SK-N-SH (cell line): ENCODE measurements at regions not wholly inside any gene's neighbourhood (a gene's known extent, or its start where the extent isn't known, plus 50 kb on each side); places are given as distances from the start of the nearest gene placed in this dataset.

Source experiments
- CTCF ChIA-PET: fragments of 300-600, 350-600 bp; formaldehyde crosslinking; extraction: SDS; loops from one replicate; lab custom pipeline; 2021; lab: Yijun Ruan, JAX
- POLR2A ChIA-PET: fragments of 350-600 bp; sonication (Branson Sonifier 250); formaldehyde crosslinking; extraction: SDS; loops from one replicate; lab custom pipeline; 2020; ENCODE audit warnings: antibody characterized with exemption, inconsistent platforms; lab: Yijun Ruan, JAX
- DNase-seq: peaks from one replicate; pipeline ENCODE4 v3.0.0; 2012
- H2AFZ ChIP-seq: fragments of 200-600 bp; sonication (generic); 2 replicates; pipeline ENCODE4 v1.8.1; 2016; ENCODE audit warnings: antibody characterized with exemption, mild to moderate bottlenecking, low read depth
- H3F3A ChIP-seq: fragments of 200-600 bp; sonication (generic); replicated peaks from 2 replicates; pipeline ENCODE3; 2016; ENCODE audit warnings: antibody characterized with exemption, mild to moderate bottlenecking; ENCODE audit not compliant: insufficient read depth
- H3K27ac ChIP-seq, 2 experiments: fragments of 200-500 bp in 1 of 2; fragments of 200-600 bp in 1 of 2; sonication (Bioruptor generic) in 1 of 2; sonication (generic), shearing (Covaris generic) in 1 of 2; 2 replicates each; pipeline versions ENCODE4 v1.5.1 to v1.6.1; 2014 to 2016; ENCODE audit warnings: low read depth in 2 of 2, inconsistent platforms in 1 of 2, low read length in 1 of 2, mild to moderate bottlenecking in 1 of 2, mixed read lengths in 1 of 2
- H3K27me3 ChIP-seq: fragments of 200-600 bp; sonication (generic), shearing (Covaris generic); 2 replicates; pipeline ENCODE4 v1.6.1; 2016; ENCODE audit warnings: mixed run types; ENCODE audit not compliant: insufficient read depth
- H3K36me3 ChIP-seq, 2 experiments: fragments of 200-500 bp in 1 of 2; fragments of 200-600 bp in 1 of 2; sonication (Bioruptor generic) in 1 of 2; sonication (generic) in 1 of 2; replicated peaks in 1 of 2; 2 replicates each; pipeline versions ENCODE3 to v1.5.1; 2014 to 2016; ENCODE audit warnings: low read length in 1 of 2, mild to moderate bottlenecking in 1 of 2; ENCODE audit not compliant: insufficient read depth in 2 of 2, control insufficient read depth in 1 of 2
- H3K4me1 ChIP-seq, 2 experiments: fragments of 200-500 bp in 1 of 2; fragments of 200-600 bp in 1 of 2; sonication (Bioruptor generic) in 1 of 2; sonication (generic), shearing (Covaris generic) in 1 of 2; 2 replicates each; pipeline versions ENCODE4 v1.5.1 to v1.6.1; 2014 to 2016; ENCODE audit warnings: low read depth in 1 of 2, low read length in 1 of 2, mixed run types in 1 of 2; ENCODE audit not compliant: insufficient read depth in 2 of 2, control insufficient read depth in 1 of 2
- H3K4me2 ChIP-seq: fragments of 200-600 bp; sonication (generic), shearing (Covaris generic); 2 replicates; pipeline ENCODE4 v1.6.1; 2017; ENCODE audit warnings: mixed run types
- H3K4me3 ChIP-seq, 2 experiments: fragments of 200-500 bp in 1 of 2; fragments of 200-600 bp in 1 of 2; sonication (Bioruptor generic) in 1 of 2; sonication (generic), shearing (Covaris generic) in 1 of 2; 2 replicates each; pipeline versions ENCODE4 v1.5.1 to v1.8.1; 2014 to 2016; ENCODE audit warnings: low read depth in 2 of 2, inconsistent platforms in 1 of 2, low read length in 1 of 2, mild to moderate bottlenecking in 1 of 2, mixed read lengths in 1 of 2, moderate library complexity in 1 of 2
- H3K79me2 ChIP-seq: fragments of 200-600 bp; sonication (generic); 2 replicates; pipeline ENCODE4 v1.8.1; 2017; ENCODE audit warnings: mild to moderate bottlenecking; ENCODE audit not compliant: insufficient read depth
- H3K9ac ChIP-seq: fragments of 200-600 bp; sonication (generic); 2 replicates; pipeline ENCODE4 v1.6.1; 2017; ENCODE audit warnings: mixed run types
- H3K9me2 ChIP-seq: fragments of 200-600 bp; sonication (generic); 2 replicates; pipeline ENCODE4 v1.6.1; 2017; ENCODE audit warnings: mixed run types
- H3K9me3 ChIP-seq: fragments of 200-600 bp; sonication (generic); 2 replicates; pipeline ENCODE4 v1.6.1; 2017; ENCODE audit warnings: mixed run types, mild to moderate bottlenecking, moderate library complexity
- H4K20me1 ChIP-seq: fragments of 200-600 bp; sonication (generic); 2 replicates; pipeline ENCODE4 v1.6.1; 2017; ENCODE audit warnings: mild to moderate bottlenecking, mixed run types; ENCODE audit not compliant: insufficient read depth
- CHD2 ChIP-seq: fragments of 150-350 bp; IDR thresholded peaks from 2 replicates; pipeline ENCODE4 v1.6.1; 2018; ENCODE audit warnings: low read length; ENCODE audit not compliant: partially characterized antibody
- EP300 ChIP-seq, 2 experiments: IDR thresholded peaks; 2 replicates each; pipeline versions ENCODE4 v1.4.0 to v1.6.1; 2012; ENCODE audit warnings: borderline replicate concordance in 1 of 2, low read depth in 1 of 2, low read length in 1 of 2
- EZH2phosphoT487 ChIP-seq: fragments of 200-600 bp; sonication (generic); IDR thresholded peaks from 2 replicates; pipeline ENCODE4 v1.6.1; 2017; ENCODE audit warnings: low read depth, mixed run types, mild to moderate bottlenecking, antibody characterized with exemption, moderate library complexity, borderline replicate concordance
- FOXJ3 ChIP-seq: sonication (generic); formaldehyde crosslinking; IDR thresholded peaks from 2 replicates; pipeline ENCODE4 v1.5.1; 2020; ENCODE audit warnings: mild to moderate bottlenecking, missing genetic modification reagents
- GABPA ChIP-seq: IDR thresholded peaks from 2 replicates; pipeline ENCODE4 v1.4.0; 2012; ENCODE audit warnings: low read depth, mild to moderate bottlenecking
- GATA2 ChIP-seq: sonication (generic); formaldehyde crosslinking; IDR thresholded peaks from 2 replicates; pipeline ENCODE4 v1.5.0; 2020; ENCODE audit warnings: mild to moderate bottlenecking, missing genetic modification reagents
- JUND ChIP-seq: IDR thresholded peaks from 2 replicates; pipeline ENCODE4 v1.4.0; 2012
- MEF2A ChIP-seq: IDR thresholded peaks from 2 replicates; pipeline ENCODE4 v1.4.0; 2012; ENCODE audit warnings: low read depth, borderline replicate concordance
- NFIC ChIP-seq: IDR thresholded peaks from 2 replicates; pipeline ENCODE4 v1.4.0; 2012; ENCODE audit warnings: borderline replicate concordance
- NRF1 ChIP-seq: IDR thresholded peaks from 2 replicates; pipeline ENCODE4 v1.6.1; 2012; ENCODE audit warnings: low read depth, mild to moderate bottlenecking, low read length
- POLR2AphosphoS5 ChIP-seq: IDR thresholded peaks from 2 replicates; pipeline ENCODE4 v1.6.1; 2012; ENCODE audit warnings: low read depth, low read length
- RAD21 ChIP-seq: IDR thresholded peaks from 2 replicates; pipeline ENCODE4 v1.6.1; 2012; ENCODE audit warnings: mild to moderate bottlenecking, low read length
- SIN3A ChIP-seq: IDR thresholded peaks from 2 replicates; pipeline ENCODE4 v1.6.1; 2012; ENCODE audit warnings: low read depth, mild to moderate bottlenecking, low read length, moderate library complexity, borderline replicate concordance
- WGBS: methylation state at CpG from one replicate; pipeline ENCODE4 v1.1.6; 2017; ENCODE audit warnings: low lambda C conversion rate; 5-methylcytosine and 5-hydroxymethylcytosine counted together
- TF ChIP-seq, protein P1 (sequence below): fragments of 150-350 bp; IDR thresholded peaks from 2 replicates; pipeline ENCODE4 v1.6.1; 2017; ENCODE audit warnings: antibody characterized with exemption, low read length, low read depth, borderline replicate concordance
- TF ChIP-seq, protein P2 (sequence below): IDR thresholded peaks from 2 replicates; pipeline ENCODE4 v1.4.0; 2012; ENCODE audit warnings: low read depth, borderline replicate concordance
- TF ChIP-seq, protein P3 (sequence below): fragments of 200-600 bp; sonication (generic); IDR thresholded peaks from 2 replicates; pipeline ENCODE4 v1.6.1; 2017; ENCODE audit warnings: antibody characterized with exemption, mild to moderate bottlenecking, moderate library complexity
- TF ChIP-seq, protein P4 (sequence below): IDR thresholded peaks from 2 replicates; pipeline ENCODE4; 2012
- TF ChIP-seq, protein P5 (sequence below): IDR thresholded peaks from 2 replicates; pipeline ENCODE4 v1.6.1; 2012; ENCODE audit warnings: mild to moderate bottlenecking, low read depth, low read length, moderate library complexity

DNA sequence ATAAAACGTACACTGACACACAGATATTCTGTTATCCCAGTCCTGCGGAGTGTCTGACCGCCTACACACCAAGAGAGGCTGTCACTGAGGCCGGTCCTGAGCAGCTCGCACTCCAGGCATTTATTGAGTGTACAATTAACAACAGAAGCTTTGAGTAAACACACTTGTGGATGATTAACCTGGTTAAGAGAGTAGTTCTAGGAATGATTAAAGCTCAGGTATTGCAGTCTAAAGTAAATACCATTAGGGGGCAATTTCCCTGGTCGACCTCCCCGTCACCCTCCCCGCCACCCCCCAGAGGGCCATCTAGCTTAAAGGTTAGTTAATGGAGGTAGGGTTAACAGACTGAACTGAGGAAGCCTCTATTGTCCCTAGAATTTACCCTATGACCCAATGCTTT lies 1278.5 kb downstream of the NSUN3 start:
- Histone ChIP-seq H3K9ac (no peak overlapping the region), H3F3A (no peaks in the 10 kb centered on the region), H3K27me3 (no peaks in the 10 kb centered on the region), H3K4me1 (no peaks in the 10 kb centered on the region), H3K9me2 (no peaks in the 10 kb centered on the region), H3K27ac (no peak overlapping the region), H2AFZ (no peak overlapping the region)
- CTCF ChIA-PET = no interaction called here
- no peak for DNase-seq
- POLR2A ChIA-PET = no interaction called here
- TF ChIP-seq CHD2 (no peak), NFIC (no peak), POLR2AphosphoS5 (no peak), EZH2phosphoT487 (no peak), SIN3A (no peak), GATA2 (CRISPR knock-in tag) (no peak), GABPA (no peak), RAD21 (no peak), NRF1 (no peak), EP300 (IDR thresholded peaks at IDR 0.05; ENCODE audit: borderline replicate concordance in 1 of 2, low read depth in 1 of 2, low read length in 1 of 2) (no peak)
- TF ChIP-seq, protein P1, sequence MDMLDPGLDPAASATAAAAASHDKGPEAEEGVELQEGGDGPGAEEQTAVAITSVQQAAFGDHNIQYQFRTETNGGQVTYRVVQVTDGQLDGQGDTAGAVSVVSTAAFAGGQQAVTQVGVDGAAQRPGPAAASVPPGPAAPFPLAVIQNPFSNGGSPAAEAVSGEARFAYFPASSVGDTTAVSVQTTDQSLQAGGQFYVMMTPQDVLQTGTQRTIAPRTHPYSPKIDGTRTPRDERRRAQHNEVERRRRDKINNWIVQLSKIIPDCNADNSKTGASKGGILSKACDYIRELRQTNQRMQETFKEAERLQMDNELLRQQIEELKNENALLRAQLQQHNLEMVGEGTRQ = no peak
- TF ChIP-seq, protein P2, sequence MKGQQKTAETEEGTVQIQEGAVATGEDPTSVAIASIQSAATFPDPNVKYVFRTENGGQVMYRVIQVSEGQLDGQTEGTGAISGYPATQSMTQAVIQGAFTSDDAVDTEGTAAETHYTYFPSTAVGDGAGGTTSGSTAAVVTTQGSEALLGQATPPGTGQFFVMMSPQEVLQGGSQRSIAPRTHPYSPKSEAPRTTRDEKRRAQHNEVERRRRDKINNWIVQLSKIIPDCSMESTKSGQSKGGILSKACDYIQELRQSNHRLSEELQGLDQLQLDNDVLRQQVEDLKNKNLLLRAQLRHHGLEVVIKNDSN = no peak
- TF ChIP-seq, protein P3, sequence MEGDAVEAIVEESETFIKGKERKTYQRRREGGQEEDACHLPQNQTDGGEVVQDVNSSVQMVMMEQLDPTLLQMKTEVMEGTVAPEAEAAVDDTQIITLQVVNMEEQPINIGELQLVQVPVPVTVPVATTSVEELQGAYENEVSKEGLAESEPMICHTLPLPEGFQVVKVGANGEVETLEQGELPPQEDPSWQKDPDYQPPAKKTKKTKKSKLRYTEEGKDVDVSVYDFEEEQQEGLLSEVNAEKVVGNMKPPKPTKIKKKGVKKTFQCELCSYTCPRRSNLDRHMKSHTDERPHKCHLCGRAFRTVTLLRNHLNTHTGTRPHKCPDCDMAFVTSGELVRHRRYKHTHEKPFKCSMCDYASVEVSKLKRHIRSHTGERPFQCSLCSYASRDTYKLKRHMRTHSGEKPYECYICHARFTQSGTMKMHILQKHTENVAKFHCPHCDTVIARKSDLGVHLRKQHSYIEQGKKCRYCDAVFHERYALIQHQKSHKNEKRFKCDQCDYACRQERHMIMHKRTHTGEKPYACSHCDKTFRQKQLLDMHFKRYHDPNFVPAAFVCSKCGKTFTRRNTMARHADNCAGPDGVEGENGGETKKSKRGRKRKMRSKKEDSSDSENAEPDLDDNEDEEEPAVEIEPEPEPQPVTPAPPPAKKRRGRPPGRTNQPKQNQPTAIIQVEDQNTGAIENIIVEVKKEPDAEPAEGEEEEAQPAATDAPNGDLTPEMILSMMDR = no peak
- TF ChIP-seq, all 33 proteins: peak for 0
- no peaks in the 10 kb centered on the region for H3K79me2 ChIP-seq
- no peaks in the 10 kb centered on the region for H4K20me1 ChIP-seq
- no peak overlapping the region for H3K4me3 ChIP-seq
- H3K36me3 ChIP-seq = no peaks in the 10 kb centered on the region
- H3K4me2 ChIP-seq = no peak overlapping the region
- WGBS = 48% methylated on average over 5 of the region's 8 CpGs
- no peaks in the 10 kb centered on the region for H3K9me3 ChIP-seq

DNA sequence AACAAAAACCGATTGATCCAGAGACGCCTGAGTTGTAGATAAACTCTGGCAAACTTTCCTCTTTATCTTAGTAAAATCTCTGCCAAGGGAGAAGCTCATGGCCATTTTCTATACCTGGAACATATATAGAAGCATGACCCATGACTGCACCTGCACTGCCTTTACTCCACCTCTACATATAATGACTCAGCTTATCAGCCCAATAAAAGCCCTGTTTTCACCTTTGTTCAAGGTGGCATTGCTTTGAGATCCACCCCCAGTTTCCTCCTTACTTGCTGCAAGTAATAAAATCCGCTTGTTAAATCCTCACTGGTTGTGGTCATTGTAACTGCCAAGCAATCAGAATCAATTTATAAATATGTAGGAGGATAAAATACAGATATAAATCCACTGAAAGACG lies 1280.4 kb downstream of the NSUN3 start:
- H3K27ac ChIP-seq = no peak overlapping the region
- WGBS = 22% methylated on average over 4 of the region's 4 CpGs
- H3K9me2 ChIP-seq = no peaks in the 10 kb centered on the region
- H3K4me1 ChIP-seq = no peaks in the 10 kb centered on the region
- DNase-seq = no peak
- H3K4me2 ChIP-seq = no peak overlapping the region
- no peak overlapping the region for H3K4me3 ChIP-seq
- H3K27me3 ChIP-seq = no peaks in the 10 kb centered on the region
- H3K79me2 ChIP-seq = no peaks in the 10 kb centered on the region
- POLR2A ChIA-PET = no interaction called here
- H3K9me3 ChIP-seq = no peaks in the 10 kb centered on the region
- H2AFZ ChIP-seq = no peak overlapping the region
- H3F3A ChIP-seq = no peaks in the 10 kb centered on the region
- H3K36me3 ChIP-seq = no peaks in the 10 kb centered on the region
- no peak overlapping the region for H3K9ac ChIP-seq
- CTCF ChIA-PET = interaction anchor here (1.0 kb wide), 1 partner anchor 12 kb away, joined by 3 read pairs; no protein-coding TSS in a partner anchor
- H4K20me1 ChIP-seq = no peaks in the 10 kb centered on the region
- TF ChIP-seq FOXJ3 (no peak), MEF2A (no peak), EP300 (IDR thresholded peaks at IDR 0.05; ENCODE audit: borderline replicate concordance in 1 of 2, low read depth in 1 of 2, low read length in 1 of 2) (no peak), NRF1 (no peak), GATA2 (CRISPR knock-in tag) (no peak), JUND (no peak)
- TF ChIP-seq, protein P2 = no peak
- TF ChIP-seq, protein P4, sequence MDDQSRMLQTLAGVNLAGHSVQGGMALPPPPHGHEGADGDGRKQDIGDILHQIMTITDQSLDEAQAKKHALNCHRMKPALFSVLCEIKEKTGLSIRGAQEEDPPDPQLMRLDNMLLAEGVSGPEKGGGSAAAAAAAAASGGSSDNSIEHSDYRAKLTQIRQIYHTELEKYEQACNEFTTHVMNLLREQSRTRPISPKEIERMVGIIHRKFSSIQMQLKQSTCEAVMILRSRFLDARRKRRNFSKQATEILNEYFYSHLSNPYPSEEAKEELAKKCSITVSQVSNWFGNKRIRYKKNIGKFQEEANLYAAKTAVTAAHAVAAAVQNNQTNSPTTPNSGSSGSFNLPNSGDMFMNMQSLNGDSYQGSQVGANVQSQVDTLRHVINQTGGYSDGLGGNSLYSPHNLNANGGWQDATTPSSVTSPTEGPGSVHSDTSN = no peak
- TF ChIP-seq, protein P5, sequence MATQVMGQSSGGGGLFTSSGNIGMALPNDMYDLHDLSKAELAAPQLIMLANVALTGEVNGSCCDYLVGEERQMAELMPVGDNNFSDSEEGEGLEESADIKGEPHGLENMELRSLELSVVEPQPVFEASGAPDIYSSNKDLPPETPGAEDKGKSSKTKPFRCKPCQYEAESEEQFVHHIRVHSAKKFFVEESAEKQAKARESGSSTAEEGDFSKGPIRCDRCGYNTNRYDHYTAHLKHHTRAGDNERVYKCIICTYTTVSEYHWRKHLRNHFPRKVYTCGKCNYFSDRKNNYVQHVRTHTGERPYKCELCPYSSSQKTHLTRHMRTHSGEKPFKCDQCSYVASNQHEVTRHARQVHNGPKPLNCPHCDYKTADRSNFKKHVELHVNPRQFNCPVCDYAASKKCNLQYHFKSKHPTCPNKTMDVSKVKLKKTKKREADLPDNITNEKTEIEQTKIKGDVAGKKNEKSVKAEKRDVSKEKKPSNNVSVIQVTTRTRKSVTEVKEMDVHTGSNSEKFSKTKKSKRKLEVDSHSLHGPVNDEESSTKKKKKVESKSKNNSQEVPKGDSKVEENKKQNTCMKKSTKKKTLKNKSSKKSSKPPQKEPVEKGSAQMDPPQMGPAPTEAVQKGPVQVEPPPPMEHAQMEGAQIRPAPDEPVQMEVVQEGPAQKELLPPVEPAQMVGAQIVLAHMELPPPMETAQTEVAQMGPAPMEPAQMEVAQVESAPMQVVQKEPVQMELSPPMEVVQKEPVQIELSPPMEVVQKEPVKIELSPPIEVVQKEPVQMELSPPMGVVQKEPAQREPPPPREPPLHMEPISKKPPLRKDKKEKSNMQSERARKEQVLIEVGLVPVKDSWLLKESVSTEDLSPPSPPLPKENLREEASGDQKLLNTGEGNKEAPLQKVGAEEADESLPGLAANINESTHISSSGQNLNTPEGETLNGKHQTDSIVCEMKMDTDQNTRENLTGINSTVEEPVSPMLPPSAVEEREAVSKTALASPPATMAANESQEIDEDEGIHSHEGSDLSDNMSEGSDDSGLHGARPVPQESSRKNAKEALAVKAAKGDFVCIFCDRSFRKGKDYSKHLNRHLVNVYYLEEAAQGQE = no peak
